ENCODE measurements at regions not wholly inside any gene's neighbourhood (a gene's known extent, or its start where the extent isn't known, plus 50 kb on each side); places are given as distances from the start of the nearest gene placed in this dataset.
A peak's percentile ranks its signal among the peaks of the same experiment; 100 is the strongest.

GRCh38 chr5:158600679-158601078 lies 499.0 kb downstream of the EBF1 start:
- DNase-seq: no peak

GRCh38 chr5:158599157-158599556 lies 500.6 kb downstream of the EBF1 start:
- H3K9me3 ChIP-seq: no peaks in the 10 kb centered on the region
- DNase-seq: peak in 1 of 2 donors; percentile 64
- 54 to 73% (median 71%) methylated on average over 2 of the region's 2 CpGs for WGBS, 5 donors
- no peaks in the 10 kb centered on the region for H3K4me1 ChIP-seq
- no peak overlapping the region for H3K4me3 ChIP-seq
- TF ChIP-seq EP300 (IDR thresholded peaks at IDR 0.05) (no peak), CTCF (IDR thresholded peaks at IDR 0.05) (no peak), POLR2A (IDR thresholded peaks at IDR 0.05) (no peak), POLR2AphosphoS5 (IDR thresholded peaks at IDR 0.05) (no peak)
- H3K27ac ChIP-seq: no peak overlapping the region
- H3K36me3 ChIP-seq: no peaks in the 10 kb centered on the region
- H3K27me3 ChIP-seq: no peaks in the 10 kb centered on the region
- intact Hi-C loops (cut with DNase I; ENCODE audit: low total_unique reads): no loop called here

More at GRCh38 chr5:158600679-158601078, 499.0 kb downstream of the EBF1 start:
- WGBS, 5 donors: 48 to 81% (median 55%) methylated on average over 3 of the region's 3 CpGs
- Histone ChIP-seq H3K36me3 (no peaks in the 10 kb centered on the region), H3K27ac (no peak overlapping the region), H3K9me3 (no peaks in the 10 kb centered on the region), H3K27me3 (no peaks in the 10 kb centered on the region), H3K4me3 (no peak overlapping the region), H3K4me1 (no peaks in the 10 kb centered on the region)
- intact Hi-C loops (cut with DNase I; ENCODE audit: low total_unique reads): no loop called here
- TF ChIP-seq EP300 (IDR thresholded peaks at IDR 0.05) (no peak), POLR2AphosphoS5 (IDR thresholded peaks at IDR 0.05) (no peak), POLR2A (IDR thresholded peaks at IDR 0.05) (no peak), CTCF (IDR thresholded peaks at IDR 0.05) (no peak)

- Histone ChIP-seq H3K36me3 (no peaks in the 10 kb centered on the region), H3K27me3 (no peaks in the 10 kb centered on the region), H3K4me1 (peaks cover 5 to 23% (median 21%) of the 10 kb centered on the region in 4 donors), H3K4me3 (no peak overlapping the region), H3K9me3 (no peaks in the 10 kb centered on the region), H3K27ac (no peak overlapping the region)
- no peak for TF ChIP-seq EP300 (IDR thresholded peaks at IDR 0.05)
- no peak for TF ChIP-seq POLR2AphosphoS5 (IDR thresholded peaks at IDR 0.05)
- no peak for TF ChIP-seq CTCF (IDR thresholded peaks at IDR 0.05)
- TF ChIP-seq POLR2A (IDR thresholded peaks at IDR 0.05): no peak
- intact Hi-C loops (cut with DNase I; ENCODE audit: low total_unique reads): no loop called here
- no peak for DNase-seq
- WGBS, 5 donors: 64 to 75% (median 70%) methylated on average over 5 of the region's 5 CpGs
Observed at GRCh38 chr5:158594595-158595242, 505.0 kb downstream of the EBF1 start.

- H3K27ac ChIP-seq: no peak overlapping the region
- no peak overlapping the region for H3K4me3 ChIP-seq
- H3K9me3 ChIP-seq: no peaks in the 10 kb centered on the region
- 86 to 100% (median 91%) methylated on average over 1 of the region's 1 CpG for WGBS, 5 donors
- no peaks in the 10 kb centered on the region for H3K36me3 ChIP-seq
- no peak for DNase-seq
- peaks cover 5 to 28% (median 25%) of the 10 kb centered on the region in 4 donors for H3K4me1 ChIP-seq
- TF ChIP-seq POLR2A (IDR thresholded peaks at IDR 0.05) (no peak), CTCF (IDR thresholded peaks at IDR 0.05) (no peak), POLR2AphosphoS5 (IDR thresholded peaks at IDR 0.05) (no peak), EP300 (IDR thresholded peaks at IDR 0.05) (no peak)
- H3K27me3 ChIP-seq: no peaks in the 10 kb centered on the region
- intact Hi-C loops (cut with DNase I; ENCODE audit: low total_unique reads): no loop called here
Observed at GRCh38 chr5:158593925-158594324, 505.8 kb downstream of the EBF1 start.
